AG04449 (cell line): ENCODE measurements at regions not wholly inside any gene's neighbourhood (a gene's known extent, or its start where the extent isn't known, plus 50 kb on each side); places are given as distances from the start of the nearest gene placed in this dataset.

ENCODE experiments used
- CTCF ChIA-PET: fragments of 350-600 bp; formaldehyde crosslinking; extraction: SDS; loops from one replicate; lab custom pipeline; 2021; ENCODE audit warnings: antibody characterized with exemption; lab: Yijun Ruan, JAX
- POLR2A ChIA-PET: fragments of 400-600, 350-600 bp; formaldehyde crosslinking; extraction: SDS; loops from one replicate; lab custom pipeline; 2020; ENCODE audit warnings: antibody characterized with exemption, inconsistent platforms; lab: Yijun Ruan, JAX
- DNase-seq: peaks from one replicate; pipeline ENCODE4 v3.0.0-alpha.2; 2010; ENCODE audit warnings: low read depth, low spot score
- H3K4me3 ChIP-seq: 2 replicates; pipeline ENCODE4 v1.5.1; 2011; ENCODE audit warnings: low read depth, mild to moderate bottlenecking, control low read depth, low read length
- CTCF ChIP-seq: IDR thresholded peaks from one replicate; pipeline ENCODE4 v1.5.1; 2011; ENCODE audit warnings: mild to moderate bottlenecking, moderate library complexity, low read length, control low read depth, inconsistent platforms; ENCODE audit not compliant: insufficient read depth; ENCODE audit errors: missing control alignments

GRCh38 chr2:145573608-145574007, 1053.7 kb upstream of the ZEB2 start:
- POLR2A ChIA-PET = no interaction called here
- no peak for DNase-seq
- no peak for TF ChIP-seq CTCF
- no peak overlapping the region for H3K4me3 ChIP-seq
- CTCF ChIA-PET = no interaction called here

GRCh38 chr2:145572238-145572637, 1052.3 kb upstream of the ZEB2 start:
- ChIA-PET POLR2A (no interaction called here), CTCF (no interaction called here)
- H3K4me3 ChIP-seq = no peak overlapping the region
- DNase-seq = no peak
- no peak for TF ChIP-seq CTCF

- H3K4me3 ChIP-seq = no peak overlapping the region
- ChIA-PET POLR2A (no interaction called here), CTCF (no interaction called here)
- no peak for DNase-seq
- TF ChIP-seq CTCF = no peak
Observed at GRCh38 chr2:145569108-145569507, 1049.2 kb upstream of the ZEB2 start.

- no peak for TF ChIP-seq CTCF
- ChIA-PET CTCF (interaction anchor here (1.6 kb wide), 1 partner anchor 18 kb away, joined by 4 read pairs; no protein-coding TSS in a partner anchor), POLR2A (no interaction called here)
- DNase-seq = no peak
- no peak overlapping the region for H3K4me3 ChIP-seq
Observed at GRCh38 chr2:145563741-145564615, 1044.1 kb upstream of the ZEB2 start.

GRCh38 chr2:145561152-145561551, 1041.2 kb upstream of the ZEB2 start:
- TF ChIP-seq CTCF = no peak

GRCh38 chr2:145558617-145559350, 1038.9 kb upstream of the ZEB2 start:
- CTCF ChIA-PET = no interaction called here
- POLR2A ChIA-PET = no interaction called here
- no peak for DNase-seq
- TF ChIP-seq CTCF = no peak
- H3K4me3 ChIP-seq = no peak overlapping the region

More at GRCh38 chr2:145561152-145561551, 1041.2 kb upstream of the ZEB2 start:
- H3K4me3 ChIP-seq = no peak overlapping the region
- DNase-seq = no peak
- ChIA-PET POLR2A (no interaction called here), CTCF (no interaction called here)
